Left renal pelvis (tissue), 4 donors: ENCODE measurements at regions not wholly inside any gene's neighbourhood (a gene's known extent, or its start where the extent isn't known, plus 50 kb on each side); places are given as distances from the start of the nearest gene placed in this dataset.
"Not testable (repeated sequence)": the region's sequence is repeated elsewhere in the genome, so short reads cannot be mapped to it uniquely, and the experiment has no call there.

Experiments
- DNase-seq, 4 donors: peaks; one replicate each; pipeline ENCODE4 v3.0.0-alpha.2; 2013; ENCODE audit warnings: low read depth in 4 of 4, low spot score in 3 of 4

GRCh38 chr16:86945166-86945900 lies 367.0 kb downstream of the FOXL1 start:
- no peak for DNase-seq

GRCh38 chr16:86946396-86946795 lies 368.0 kb downstream of the FOXL1 start:
- no peak for DNase-seq

DNA sequence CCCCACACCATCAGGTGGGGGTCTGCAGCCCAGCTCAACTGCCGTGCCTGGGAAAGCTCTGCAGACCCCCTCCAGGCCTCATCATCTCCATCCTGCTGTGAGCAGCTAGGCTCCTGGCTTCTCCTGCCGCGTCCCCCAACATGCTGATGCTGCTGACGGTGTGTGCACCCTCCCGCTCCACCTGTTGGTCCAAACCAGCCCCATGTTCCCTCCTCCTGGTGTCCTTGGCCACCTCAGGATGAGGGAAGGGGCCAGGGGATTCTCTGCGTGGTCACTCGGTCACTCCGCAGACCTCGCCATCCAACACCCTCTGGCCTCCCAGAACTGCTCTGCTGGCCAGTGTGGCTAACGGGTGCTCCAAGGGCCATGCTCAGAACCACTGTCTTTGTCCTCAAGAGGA lies 368.6 kb downstream of the FOXL1 start:
- no peak for DNase-seq

- DNase-seq, result no peak
These were observed 369.1 kb downstream of the C16orf95 start for GRCh38 chr16:86948046-86948445.

DNA sequence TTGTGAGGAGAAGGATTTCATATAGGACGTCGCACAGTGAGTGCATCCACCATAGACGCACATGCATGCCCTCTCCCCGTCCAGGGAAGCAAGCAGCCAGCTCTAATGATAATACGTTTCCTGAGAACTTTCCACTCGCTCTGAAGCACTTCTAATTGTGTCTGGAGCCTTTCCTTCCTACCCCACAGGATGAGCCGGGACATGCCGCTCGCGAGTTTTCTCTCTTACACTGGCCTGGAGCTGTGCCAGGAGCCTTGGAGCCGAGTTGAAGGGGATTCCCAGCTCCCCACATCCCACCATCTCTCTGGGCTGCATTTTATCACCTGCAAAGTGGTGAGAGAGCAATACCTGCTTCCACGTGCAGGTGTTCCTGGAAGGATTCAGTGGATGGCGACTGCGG lies 368.1 kb downstream of the C16orf95 start:
- DNase-seq, result no peak

DNA sequence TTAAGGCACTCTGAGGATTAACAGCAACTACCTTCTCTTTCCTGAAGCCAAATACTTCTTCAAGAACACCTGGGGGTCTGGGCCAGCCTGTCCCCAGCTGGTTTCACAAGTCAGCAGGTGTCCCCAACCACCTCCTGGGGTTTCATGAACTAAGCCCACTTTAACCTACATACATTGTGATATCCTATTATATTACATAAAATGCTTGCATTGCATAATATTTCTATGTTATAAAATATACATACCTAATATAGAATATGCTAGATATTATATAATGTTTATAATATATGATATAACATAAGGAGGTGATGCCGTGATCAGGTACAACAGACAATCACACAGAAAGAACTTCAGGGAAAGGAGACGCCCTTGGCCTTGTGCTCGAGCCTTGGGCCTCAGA lies 367.6 kb downstream of the C16orf95 start:
- DNase-seq, result no peak

- no peak for DNase-seq
These were observed 366.0 kb downstream of the C16orf95 start for GRCh38 chr16:86951041-86951822.

- DNase-seq, result no peak
These were observed 365.2 kb downstream of the C16orf95 start for GRCh38 chr16:86951831-86952598.

DNA sequence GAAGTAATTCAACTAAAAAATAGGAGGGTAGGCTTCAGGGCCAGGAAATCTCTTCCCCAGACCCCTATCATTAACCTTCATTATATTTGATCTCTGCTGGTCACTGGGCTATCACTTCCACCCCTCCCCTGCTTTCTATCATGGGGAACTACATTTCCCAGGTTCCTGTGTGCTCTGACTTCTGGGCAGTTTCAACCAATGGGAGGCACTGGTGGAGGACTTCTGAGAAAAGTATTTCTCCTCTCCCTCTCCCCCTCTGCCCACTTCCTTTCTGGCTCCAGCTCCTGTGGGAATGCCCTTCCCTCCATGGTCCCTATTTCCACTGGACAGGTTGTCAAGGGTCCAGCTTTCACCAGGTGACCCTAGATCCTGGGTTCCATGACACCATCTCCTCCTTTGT lies 364.4 kb downstream of the C16orf95 start:
- no peak for DNase-seq

- no peak for DNase-seq
These were observed 363.4 kb downstream of the C16orf95 start for GRCh38 chr16:86953631-86954391.

DNA sequence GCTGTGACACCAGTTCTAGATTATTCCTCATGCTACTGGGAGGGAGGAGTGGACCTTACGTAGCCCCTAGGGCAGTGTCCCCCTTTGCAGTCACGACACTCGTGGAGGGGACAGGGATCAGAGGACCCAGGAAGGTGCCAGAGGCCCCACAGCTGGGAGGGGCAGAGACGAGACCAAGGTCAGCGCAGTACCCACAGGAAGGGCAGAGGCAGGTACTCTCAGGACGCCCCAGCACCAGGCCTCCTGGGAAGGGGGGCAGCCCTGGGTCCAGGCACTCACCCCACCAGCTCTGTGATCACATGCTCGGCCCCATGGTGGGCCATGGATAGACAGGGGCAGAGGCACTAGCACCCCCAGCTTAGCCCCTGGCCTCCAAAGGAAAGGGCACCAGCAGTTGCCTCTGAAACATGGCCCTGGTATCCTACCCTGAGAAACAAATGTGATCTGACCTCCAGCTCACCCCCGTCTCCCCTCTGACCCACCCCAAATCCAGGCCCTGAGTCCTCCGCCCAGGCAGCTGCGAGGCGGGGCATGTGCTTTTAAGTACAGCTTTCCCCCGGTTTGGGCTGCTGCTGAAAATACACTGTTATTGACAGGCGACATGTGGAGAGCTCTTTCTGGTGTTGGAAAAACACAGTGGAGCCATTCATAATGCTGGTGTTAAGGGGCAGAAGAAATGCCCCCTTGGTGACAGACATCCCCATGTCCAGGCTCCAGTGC lies 361.9 kb downstream of the C16orf95 start:
- DNase-seq, result no peak

DNA sequence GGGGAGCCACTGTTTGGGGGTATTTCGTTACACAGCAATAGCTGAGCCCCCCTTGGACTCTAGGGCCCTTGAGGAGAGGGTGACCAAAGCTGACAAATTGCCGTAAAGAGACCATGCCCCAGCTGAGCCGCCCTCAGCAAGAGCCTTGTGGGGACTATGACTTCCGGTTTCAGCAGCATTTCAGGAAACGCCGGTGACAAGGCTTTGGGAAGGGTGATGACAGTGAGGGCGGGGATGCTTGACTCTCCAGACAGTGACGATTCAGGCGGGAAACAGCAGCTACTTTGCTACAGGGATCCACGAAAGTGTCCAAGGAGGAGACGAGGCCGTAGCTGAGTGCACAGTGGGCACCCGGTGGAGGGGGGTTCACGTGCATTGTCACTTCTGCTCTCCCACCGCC lies 360.8 kb downstream of the C16orf95 start:
- no peak for DNase-seq

DNA sequence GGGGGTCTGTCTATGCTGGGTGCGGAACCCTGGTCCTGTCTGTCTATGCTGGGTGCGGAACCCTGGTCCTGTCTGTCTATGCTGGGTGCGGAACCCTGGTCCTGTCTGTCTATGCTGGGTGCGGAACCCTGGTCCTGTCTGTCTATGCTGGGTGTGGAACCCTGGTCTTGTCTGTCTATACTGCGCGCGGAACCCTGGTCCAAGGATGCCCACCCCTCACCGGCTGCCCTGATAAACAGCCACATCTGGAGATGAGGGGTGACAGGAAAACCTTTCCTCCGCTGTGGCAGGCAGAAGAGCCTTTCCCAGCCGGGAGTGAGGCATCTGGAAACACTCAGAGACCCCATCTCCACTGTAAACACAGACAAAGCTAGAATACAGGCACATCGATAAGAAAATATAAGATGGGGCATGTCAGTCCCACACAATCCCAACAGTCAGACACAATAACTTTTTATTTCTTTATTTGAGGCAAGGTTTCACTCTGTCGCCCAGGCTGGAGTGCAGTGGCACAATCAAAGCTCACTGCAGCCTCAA lies 359.5 kb downstream of the C16orf95 start:
- DNase-seq, result not testable (repeated sequence)

- DNase-seq, result no peak
These were observed 358.8 kb downstream of the C16orf95 start for GRCh38 chr16:86958423-86958822.

DNA sequence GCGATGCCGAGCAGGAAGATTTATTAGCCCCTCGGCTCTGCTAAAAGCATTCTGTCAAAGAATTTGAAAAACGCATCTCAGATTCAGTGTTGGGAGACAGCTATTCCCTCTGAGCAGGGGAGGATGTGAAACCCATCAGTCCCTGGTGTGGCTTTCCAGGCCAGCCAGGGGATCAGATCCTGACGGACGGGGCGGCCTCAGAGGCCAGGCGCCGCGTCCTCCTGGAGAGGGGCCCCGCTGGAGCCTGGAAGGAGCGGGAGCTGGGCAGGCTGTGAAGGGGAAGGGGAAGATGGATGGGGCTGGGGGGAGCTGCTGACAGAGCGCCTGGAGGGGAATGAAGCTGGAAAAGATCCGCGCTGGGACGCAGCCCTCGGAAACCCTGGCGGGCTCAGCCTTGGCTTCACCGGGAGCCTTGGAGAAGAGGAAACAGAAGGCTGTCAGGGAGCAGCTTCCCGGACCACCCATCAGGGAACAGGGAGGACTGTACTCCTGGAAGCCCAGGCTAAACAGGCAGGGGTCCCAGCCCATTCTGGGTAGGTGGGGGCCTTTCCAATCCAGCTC lies 358.0 kb downstream of the C16orf95 start:
- peak; percentile 62 to 71 (median 68) for DNase-seq

GRCh38 chr16:86959729-86960128 lies 357.5 kb downstream of the C16orf95 start:
- DNase-seq, result no peak

DNA sequence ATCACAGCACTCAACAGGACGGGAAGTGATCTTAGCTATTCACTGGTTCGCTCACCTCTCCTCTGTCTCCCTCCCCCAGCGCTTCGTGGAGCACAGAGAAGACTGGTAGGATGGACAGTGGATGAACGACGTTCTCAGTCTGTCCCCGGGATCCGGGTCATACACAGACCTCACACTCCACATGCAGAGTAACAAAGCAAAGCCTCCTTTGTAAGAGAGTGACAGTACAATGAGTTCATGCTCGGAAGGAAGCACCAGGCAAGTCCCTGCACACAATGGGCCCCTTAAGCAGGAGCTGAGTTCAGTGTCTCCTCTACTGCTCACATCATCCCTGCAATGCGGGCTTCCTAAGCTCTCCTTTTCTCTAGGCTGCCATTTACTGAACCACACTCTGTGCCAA lies 356.9 kb downstream of the C16orf95 start:
- DNase-seq, result no peak

DNA sequence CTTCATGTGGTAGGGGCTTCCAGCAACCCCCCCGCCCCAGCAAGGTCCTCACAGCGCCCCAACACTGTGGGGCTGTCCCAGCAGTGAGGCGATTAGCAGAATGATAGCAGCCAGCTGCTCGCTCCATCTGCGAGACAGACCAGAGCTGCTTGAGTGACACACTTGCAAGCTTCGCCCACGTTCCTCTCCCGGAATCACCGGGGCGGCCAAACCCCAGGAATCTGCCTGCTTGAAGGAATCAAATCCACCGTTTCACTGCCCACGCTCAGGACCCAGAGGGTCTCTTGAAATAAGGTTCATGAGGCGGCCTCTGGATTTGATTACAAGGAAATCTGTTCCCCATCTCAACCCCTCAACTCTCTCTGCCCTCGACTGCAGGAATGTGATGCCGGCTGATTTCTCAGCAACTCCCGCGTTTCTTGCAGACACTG lies 356.0 kb downstream of the C16orf95 start:
- no peak for DNase-seq

DNA sequence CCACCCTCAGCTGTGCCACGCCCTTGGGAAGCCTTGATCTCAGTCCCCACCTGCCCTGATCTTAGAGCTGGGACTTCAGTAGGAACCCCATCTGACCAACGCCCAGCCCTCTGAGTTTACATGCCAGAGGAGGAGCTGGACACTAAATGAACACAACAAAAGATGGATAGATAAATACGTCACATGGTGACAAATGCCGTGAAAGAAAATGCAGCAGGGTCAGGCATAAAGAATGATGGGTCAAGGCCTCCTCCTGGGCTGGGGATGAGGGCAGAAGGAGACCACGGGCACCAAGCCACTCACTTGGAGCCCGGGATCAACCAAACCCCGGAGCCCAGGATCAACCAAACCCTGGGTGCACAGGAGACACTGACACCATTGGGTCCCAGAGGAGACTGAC lies 354.9 kb downstream of the C16orf95 start:
- no peak for DNase-seq
